GM19238 (cell line): ENCODE measurements at regions not wholly inside any gene's neighbourhood (a gene's known extent, or its start where the extent isn't known, plus 50 kb on each side); places are given as distances from the start of the nearest gene placed in this dataset.
"Not testable (repeated sequence)": the region's sequence is repeated elsewhere in the genome, so short reads cannot be mapped to it uniquely, and the experiment has no call there.

ENCODE experiments used
- DNase-seq: peaks from one replicate; pipeline ENCODE4 v3.0.0; 2011; ENCODE audit warnings: low spot score; ENCODE audit not compliant: insufficient read length

DNA sequence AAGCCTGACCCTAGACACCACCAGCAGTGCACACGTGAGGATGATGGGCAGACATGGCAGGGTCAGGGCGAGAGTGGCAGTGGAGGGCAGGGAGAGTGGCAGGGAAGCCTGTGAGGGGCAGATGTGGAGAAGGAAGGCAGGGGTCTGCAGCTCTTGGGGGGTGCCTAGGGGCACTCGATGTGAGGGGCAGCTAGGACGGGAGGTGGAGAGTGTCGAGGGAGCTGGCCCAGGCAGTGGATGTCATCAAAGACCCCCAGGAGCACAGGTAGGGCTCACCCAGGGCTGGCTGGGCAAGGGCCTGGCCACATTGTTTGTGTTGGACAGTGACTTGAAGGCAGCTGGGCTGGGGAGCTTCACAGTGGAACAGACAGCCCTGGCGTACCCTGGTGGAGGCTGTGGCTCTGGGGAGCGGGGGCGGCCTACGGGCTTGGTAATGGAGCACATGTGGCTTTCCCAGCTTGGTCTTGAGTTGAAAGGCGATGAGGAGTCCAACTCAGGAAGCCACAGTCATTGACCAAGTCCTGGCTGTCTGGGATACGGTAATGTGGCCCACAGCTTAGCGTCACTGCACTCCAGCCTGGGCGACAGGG lies 87.1 kb downstream of the RTP5 start:
- no peak for DNase-seq

DNA sequence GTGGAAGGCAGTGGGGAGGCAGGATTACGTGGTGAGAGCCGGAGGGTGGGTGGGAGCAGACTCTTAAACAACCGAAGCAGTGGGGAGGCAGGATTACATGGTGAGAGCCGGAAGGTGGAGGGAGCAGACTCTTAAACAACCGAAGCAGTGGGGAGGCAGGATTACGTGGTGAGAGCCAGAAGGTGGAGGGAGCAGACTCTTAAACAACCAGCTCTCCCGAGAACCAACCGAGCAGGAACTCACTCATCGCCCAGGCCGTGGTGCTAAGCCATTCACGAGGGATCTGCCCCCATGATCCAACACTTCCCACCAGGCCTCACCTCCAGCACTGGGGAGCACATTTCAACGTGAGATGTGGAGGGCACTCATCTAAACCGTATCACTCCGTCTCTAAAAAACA lies 87.7 kb downstream of the RTP5 start:
- no peak for DNase-seq

DNA sequence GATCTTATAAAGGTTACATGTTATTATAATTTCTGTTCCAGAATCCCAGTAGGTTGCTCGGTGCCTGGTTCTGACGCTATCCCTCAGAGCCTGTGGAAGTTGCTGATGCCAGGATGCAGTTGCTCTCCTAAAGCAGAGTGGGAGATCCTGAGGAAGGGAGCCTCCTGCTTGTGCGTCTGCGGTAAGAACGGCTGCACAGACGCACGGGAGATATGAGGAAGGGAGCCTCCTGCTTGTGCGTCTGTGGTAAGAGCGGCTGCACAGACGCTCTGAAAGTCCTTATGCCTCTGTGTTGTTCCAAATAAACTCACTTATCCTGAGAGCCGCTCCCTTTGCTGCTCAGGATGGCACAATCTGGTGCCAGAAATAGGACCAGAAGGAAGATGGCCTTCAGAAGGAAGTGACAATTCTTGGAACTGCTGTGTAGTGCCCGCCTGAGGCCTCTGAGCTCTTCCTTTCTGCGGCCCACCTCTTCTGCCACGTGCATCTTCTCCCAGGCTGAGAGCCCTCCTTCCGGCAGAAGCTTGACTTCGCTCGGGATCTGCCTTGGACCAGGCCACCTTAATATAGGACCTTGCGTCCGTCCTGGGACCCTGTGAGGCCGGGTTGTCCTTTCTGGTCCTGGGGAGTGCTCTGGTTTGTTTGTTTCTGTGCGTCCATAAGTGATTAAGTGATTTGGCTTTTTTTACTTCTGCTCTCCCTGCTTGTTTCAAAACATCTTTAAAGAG lies 89.5 kb downstream of the RTP5 start:
- DNase-seq, result no peak

DNA sequence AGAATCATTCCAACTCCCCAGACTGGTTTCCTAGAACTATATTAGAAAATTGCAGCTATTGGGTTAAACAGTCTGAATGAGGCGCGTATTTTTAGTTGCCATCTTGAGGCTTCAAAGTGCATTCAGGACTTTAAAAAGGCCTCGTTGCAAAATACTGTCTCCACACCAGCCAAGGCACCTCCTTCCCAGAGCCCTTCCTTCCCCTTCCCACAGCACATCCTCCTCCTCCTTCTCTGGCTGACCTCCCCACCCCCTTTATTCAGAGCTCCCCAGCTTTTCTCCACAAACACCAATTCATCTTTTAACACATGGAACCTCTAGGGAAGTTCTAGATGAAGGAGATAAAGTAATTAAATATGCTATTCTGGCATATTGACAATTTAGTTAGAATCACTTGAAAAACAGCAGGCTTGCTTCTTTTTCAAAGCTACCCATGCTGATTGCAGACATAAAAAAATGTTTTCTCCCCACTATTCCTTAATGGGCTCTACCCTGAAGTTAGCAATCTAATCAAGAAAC lies 90.3 kb downstream of the RTP5 start:
- DNase-seq, result no peak

DNA sequence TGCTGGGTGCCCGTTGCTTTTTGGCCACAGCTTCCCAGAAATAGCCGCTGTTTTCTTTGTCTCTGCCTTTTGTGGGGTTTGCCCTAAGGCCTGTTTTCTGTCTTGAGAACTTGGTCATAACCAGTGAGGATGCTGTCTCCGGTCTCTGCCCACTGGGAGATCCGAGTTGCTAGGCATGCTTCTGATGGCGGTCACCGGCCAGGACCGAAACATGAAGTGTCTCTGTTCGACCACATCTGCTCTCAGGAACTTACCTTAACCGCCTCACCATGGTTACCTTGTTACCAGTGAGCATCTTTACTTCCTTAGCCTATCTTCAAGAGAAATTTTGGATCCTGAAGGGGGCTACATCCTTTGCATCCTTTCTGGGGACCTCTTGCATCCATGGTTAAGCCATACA lies 91.9 kb downstream of the RTP5 start:
- no peak for DNase-seq

DNA sequence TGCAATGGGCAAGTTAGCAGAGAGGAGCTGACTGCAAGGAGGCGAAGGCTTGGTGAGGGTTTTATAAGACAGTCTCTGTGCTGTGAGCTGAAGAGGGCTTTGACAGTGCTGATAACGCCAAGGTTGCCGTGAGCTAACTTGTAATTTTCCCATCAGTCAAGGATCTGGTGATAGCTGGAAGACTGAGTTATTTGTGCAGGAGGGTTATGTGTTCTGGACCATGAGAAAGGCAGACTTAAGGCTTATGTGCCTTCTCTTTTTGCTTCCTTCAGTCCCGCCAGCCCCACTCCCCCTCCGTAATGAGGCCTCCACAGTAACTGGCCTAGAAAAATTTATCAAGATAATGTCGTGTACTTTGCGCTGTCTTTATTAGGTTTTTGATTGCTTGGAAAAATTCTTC lies 94.6 kb downstream of the RTP5 start:
- no peak for DNase-seq

DNA sequence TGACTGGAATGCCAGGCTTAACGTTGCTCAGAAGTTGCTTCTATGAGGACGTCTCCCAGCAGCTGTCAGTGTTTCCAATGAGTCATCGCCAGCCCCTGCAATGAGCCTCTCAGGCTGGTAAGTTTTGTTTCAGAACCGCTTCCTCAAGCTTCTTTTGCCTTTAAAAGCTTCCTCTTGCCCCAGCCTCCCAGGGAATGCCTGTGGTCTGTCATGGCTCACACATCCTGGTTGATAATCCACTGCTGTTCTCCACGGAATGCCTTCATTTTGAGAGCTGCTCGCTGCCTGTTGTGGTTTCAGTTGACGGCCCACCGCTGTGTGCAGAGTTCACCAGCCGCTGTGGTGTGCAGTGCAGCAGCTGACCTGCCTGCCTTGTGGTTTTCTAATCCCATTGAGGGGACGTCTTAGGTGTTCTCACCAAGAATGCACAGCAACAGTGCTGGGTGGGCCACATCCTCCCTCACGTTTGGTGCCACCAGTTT lies 96.4 kb downstream of the RTP5 start:
- DNase-seq, result peak; percentile 73

DNA sequence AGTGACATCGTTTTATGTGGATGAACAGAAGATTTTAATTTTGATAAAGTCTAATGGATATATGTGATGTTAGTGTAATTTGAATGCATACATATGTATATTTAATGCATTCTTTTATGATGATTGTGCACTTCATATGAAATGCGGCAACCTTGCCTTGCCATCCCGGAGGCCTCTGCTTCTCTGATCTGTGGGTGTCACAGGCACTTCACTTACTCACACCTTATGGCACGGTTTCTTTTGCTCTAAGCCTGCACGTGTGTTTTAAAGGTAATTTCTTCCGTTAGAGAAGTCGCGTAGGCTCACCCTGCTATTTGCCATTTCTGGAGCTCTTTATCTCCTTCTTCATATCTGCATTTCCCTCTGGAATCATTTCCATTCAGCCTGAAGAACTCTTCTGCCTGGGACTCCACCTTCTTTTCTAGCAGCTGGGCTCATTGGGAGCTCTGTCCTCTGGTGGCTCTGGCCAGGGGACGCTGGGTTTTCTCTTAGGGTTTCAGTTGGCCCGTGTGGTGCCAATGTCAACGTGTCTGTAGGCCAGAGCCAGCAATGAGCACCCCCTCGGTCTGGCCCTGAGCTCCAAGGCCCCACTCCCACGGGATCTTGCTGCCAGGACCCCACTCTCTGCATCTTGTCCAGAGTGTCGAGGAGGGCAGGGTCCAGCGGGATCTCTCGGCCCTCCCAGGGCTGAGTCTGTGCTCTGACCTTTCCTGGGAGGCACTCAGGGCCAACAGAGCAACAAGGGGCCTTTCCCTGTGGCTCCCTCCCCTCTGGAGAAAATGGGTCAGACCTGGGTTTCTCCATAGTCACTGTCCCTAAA lies 97.3 kb downstream of the RTP5 start:
- DNase-seq, result no peak

DNA sequence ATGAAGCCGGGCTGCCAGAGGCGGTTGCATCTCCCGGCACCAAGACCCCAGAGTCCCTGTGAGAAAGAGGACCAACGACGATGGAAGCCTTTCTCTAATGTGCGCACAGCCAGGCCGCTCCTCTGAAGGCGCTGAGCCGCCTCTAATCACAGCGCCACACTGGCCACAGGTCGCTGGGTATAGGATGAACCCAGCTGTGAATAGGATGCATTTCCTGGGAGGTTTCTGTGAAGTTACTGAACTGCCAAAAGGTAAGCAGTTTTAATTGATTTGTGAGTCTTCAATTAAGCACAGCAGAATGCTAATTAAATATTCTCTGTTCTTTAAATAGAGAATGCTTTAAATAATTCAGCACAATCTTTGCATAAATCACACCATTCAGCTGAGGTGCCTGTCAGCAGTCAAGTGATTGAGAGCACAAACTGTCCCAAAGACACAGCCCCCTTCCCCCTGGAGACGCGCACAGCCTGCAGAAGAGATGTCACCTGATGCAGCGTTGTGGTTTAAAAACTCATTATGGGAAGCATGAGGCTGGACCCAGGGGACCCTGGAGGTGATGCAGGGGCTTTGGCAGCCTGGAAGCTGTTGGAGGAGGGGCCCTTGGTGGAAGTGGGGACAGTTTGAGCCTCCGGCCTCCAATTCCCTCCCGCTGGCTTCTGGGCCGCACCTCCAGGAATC lies 98.1 kb downstream of the RTP5 start:
- no peak for DNase-seq

DNA sequence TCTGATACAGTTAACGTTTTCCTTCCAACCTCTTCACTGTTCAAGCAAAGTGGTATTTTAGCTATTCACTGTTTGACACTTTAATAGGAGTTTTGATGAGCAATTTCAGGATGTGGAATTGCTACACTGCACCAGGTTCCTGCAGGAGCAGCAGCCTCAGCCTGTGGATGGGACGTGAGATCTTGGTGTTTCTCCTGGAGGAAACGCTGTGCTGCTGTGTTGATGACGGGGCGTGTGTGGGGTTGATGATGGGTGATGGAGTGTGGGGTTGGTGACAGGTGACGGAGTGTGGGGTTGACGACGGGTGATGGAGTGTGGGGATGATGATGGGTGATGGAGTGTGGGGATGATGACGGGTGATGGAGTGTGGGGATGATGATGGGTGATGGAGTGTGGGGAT lies 98.9 kb downstream of the RTP5 start:
- DNase-seq, result no peak

DNA sequence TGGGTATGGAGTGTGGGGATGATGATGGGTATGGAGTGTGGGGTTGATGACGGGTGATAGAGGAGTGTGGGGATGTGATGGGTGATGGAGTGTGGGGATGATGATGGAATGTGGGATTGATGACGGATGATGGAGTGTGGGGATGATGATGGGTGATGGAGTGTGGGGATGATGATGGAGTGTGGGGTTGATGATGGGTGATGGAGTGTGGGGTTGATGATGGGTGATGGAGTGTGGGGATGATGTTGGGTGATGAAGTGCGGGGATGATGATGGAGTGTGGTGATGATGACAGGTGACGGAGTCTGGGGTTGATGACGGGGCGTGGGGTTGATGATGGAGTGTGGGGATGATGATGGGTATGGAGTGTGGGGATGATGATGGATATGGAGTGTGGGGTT lies 99.7 kb downstream of the RTP5 start:
- DNase-seq, result not testable (repeated sequence)

DNA sequence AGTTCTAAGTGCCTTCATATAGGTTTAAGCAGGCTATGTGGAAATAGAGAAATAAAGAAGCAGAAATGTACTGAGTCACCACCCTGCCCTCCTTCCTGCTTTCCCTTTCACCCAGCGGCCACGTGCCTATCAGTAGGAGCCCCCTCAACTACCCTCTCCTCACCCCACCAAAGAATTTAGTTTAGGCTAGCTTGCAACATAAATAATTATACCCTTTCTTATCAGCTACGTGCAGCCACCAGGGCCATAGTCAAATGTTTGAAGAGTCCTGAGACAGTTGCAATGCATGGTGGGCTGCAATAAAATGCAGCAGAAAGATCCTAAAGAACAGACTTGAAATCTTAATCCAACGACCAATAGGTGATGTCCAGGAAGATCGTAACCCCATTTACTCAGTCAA lies 101.2 kb downstream of the RTP5 start:
- DNase-seq, result no peak

DNA sequence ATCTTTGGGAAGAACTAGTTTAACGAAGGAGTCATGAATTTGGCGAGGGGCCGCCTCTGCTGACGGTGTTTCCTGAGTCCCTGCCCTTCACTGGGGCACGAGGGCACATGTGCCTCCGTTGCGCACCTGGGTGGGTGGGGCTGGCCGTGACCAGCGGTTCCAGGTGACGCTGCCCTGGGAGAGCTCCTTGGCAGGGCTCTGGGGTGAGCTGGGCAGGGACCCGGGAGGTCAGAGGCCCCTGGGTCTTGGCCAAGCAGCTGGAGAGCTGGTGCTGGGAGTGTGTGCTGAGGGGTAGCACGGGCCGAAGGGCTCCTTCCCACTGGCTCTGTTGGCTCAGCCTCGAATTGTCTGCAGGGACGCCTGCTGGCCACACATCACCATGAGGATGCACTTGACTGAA lies 104.6 kb downstream of the RTP5 start:
- DNase-seq, result no peak

DNA sequence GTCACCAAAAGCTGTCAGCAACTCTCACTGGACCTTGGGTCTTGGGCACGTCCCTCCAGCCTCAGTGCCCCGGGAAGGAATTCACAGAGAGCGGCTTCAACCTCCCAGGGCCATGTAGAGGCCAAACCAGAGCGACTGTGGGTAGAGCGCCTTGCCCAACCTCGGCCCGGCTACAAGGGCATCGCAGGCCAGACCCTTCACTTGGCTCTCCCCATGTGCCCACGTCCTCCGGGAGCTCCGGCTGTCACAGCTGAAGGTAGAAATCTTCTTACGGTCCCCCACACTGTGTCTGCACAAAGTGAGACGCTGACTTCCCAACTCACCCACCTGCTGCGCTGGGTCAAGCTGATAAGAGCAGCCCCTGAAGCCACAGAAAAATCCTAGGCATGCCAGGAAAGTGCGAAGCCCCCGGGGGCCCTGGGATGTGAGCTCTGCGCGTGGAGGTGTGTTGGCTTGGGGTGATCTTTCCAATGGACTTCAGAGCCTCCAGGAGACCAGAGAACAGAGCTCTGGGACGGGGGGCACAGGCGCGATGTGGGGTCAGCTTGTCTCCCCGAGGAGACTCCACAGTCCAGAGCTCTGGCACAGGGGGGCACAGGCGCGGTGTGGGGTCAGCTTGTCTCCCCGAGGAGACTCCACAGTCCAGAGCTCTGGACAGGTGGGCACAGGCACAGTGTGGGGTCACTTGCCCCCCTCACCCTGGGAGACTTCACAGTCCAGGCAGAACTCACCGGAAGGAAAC lies 105.5 kb downstream of the RTP5 start:
- no peak for DNase-seq

DNA sequence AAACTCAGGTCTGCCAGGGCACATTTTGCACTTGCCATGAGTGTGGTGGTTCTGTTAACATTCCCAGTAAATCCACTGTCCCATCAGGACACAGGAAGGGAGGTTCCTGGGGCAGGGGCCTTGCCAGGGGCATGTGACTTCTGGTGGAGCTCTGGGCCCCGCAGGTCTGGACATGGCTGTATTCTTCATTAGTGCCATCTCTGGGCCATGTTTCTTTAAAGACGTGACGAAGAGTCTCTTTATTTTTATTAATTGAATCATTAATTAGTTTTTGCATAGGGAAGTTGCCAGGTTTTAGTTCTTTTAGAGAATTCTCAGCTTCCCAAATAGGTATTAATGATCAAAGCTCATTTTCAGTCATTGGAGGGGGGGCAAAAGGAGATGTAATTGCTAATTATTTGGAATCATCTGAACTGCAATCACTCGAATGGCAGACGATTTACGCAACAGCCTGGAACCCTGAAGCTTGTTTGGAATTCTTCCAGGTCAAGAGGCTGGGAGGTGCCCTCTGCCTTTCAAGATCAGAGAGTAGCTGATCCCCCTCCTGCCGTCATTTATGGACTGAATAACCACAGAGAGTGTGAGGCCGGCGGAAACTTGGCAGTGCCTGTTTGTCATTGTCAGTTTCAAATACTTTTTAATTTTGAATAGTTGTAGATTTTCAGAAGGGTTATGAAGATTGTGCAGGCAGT lies 106.2 kb downstream of the RTP5 start:
- DNase-seq, result no peak

DNA sequence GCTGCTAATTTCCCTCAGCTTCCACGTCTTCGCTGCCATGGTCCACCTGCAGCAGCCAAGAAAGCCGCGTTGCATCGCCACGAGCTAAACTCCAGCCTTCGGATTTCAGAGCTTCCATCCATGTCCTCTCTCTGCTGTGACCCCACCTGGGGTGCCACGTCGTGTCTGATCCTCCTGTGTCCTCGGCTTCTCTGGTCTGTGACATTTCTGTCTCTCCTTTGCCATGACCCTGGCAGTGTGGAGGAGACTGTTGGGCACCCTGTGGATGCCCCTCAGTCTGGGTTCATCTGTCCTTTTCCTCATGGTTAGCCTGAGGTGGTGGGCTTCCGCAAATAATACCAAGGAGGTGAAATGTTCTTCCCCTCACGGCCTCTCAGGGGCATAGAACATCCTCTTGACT lies 106.8 kb downstream of the RTP5 start:
- DNase-seq, result no peak

DNA sequence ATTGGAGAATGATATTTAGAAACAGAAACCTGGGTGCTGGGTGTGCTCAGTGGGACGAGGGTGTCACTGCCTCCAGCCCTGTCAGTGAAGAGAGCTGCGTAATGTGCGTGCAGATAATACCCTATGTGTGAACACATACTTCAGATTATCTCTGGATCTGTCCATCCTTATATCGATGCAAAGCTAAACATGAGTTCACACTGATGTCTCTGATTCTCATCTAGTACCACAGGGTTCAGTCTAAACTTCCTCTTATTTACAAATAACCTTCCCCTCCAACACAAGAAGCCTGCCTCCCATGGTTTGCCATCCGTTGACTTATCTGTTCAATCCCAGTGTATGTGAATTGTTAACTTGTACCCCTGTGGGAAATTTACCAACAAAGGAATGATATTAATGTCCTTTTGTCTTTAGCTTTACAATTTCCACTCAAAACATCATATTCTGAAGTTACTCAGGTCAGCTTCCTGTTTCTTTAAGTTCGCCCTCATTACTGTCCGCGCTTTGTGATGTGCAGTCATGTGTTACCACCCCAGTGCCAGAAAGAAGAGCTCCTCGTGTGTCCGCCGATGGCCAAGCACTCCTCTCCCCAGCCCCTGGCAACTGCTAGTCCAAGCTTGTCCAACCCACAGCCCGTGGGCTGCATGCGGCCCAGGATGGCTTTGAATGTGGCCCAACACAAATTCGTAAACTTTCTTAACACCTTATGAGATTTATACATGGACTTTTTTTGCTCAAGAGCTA lies 108.2 kb downstream of the RTP5 start:
- no peak for DNase-seq

DNA sequence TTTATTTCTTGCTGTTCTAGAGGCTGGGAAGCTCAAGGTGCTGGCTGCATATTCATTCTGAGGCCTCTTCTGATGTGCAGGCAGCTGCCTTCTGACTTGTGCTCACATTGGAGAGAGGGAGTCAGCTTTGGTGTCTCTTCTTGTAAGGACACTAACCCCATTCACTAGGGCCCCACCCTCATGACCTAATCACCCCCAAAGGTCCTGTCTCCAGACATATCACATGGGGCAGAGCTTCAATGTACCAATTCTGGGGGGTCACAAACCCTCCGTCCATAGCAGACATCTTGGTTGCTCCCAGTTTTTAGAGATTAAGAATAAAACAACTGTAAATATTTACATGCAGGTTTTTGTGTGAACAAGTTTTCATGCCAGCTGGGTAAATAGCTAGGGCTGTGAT lies 109.1 kb downstream of the RTP5 start:
- DNase-seq, result no peak

DNA sequence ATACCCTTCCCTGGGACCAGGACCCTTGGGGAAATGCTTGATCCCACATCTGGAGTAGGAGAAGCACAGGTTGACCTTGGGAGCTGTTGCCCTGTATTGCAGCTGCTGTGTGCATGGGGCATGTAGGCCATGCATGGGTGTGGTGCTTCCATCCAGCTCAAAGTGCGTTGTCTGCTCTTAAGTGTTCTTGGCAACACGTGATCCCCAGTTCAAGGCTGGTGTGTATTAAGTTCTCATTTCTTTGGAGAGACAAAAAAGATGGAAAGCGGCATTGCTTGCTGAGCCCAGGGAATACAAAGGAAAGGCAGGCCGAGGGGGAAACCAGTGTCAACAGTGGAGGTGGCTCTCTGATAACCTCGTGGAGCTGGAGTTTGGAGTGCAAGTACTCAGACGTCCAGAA lies 110.7 kb downstream of the RTP5 start:
- DNase-seq, result no peak
